Activated effector memory CD4-positive, alpha-beta T cell treated with anti-CD3 and anti-CD28 coated beads, Interleukin-2, amount 50 U/mL, for 16 hours (primary cell): ENCODE measurements at regions not wholly inside any gene's neighbourhood (a gene's known extent, or its start where the extent isn't known, plus 50 kb on each side); places are given as distances from the start of the nearest gene placed in this dataset.

Experiments
- DNase-seq: peaks from one replicate; pipeline ENCODE4 v3.0.0-alpha.2; 2020

- no peak for DNase-seq
Measured at GRCh38 chr16:51705142-51705541, 554.1 kb upstream of the SALL1 start.

GRCh38 chr16:51701025-51701424 is 550.0 kb upstream of the SALL1 start:
- no peak for DNase-seq

DNA sequence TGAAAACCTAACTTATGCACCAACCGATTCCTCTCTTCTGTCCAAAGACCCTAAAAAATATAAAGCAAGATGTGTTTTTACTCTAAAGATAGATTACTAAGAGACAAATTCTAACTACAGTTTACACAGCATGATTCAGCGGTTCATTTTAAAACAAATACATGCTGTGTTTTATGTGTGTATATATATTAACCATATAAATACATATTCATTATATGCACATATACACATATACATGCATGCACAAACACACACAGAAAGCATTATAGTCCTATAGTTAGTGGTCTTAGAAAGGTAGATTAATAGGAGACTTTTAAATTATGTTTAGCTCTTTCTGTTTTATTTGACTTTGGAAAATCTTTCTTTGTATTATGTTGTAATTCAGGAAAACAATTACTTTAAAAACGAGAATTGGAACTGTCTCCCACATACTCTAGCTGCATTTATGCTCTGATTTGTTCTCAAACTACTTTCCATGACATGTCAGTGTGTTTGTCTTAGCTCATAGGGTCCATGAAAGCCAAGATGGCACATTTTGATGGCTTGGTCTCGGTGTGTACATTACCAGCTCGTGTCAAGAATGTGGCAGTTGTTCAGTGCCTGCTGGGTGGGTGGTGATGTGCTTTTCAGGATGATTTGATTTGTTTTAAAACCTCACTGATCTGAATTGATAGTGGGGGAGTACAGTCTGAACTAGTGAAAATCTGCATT is 548.8 kb upstream of the SALL1 start:
- no peak for DNase-seq

DNA sequence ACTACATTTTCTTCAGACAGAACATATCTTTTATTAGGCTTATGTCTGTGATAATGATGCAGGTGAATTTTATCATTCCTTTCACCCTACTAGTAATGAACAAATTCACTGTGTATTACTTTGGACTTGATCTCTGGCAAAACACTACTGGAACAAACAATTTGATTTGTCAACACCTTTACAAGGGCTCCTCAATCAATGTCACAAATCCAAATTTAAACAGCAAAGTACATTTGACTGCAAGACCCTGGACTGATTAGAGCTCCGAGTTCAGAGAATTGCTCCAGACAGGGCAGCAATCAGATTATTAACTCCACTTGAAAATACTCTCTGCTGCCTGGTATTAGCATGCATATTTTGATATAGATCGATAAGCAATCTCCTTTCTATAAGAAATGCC is 547.6 kb upstream of the SALL1 start:
- no peak for DNase-seq

DNA sequence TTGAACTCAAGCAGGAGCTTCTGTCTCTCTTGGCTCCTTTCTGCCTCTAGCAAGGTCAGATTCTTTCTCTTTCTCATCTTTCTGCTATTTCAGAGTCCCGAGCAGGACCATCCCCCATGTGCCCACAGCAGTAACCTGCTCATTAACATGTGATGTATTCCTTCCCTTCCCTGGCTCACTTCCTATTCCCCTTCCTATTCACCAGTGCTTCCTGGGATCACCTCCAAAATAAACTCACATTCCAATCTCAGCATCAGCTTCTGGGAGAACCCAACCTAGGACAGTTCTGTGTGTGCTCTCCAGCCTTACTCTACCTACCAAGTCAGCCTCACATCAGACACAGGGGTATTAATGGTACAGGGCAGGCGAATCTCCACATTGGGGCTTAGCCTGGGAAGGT is 546.4 kb upstream of the SALL1 start:
- no peak for DNase-seq

DNA sequence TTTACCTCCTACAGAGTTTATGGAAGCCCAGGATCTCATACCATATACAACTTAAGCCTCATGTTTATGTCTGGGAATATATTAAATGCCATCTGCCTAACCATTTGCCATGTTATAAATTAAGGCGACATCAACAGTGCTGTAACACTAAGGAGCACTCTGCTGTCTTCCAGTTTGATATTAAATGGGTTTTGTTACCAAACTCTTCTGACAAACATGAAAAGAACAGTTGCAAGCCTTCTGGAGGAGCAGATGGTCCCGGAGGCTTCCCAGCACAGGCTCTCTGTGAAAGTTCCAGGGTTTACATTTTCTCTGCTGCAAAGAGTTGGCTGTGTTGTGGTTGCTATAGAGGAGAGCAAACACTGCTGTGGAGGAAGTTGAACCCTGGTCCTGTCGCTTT is 545.3 kb upstream of the SALL1 start:
- DNase-seq, result no peak

DNA sequence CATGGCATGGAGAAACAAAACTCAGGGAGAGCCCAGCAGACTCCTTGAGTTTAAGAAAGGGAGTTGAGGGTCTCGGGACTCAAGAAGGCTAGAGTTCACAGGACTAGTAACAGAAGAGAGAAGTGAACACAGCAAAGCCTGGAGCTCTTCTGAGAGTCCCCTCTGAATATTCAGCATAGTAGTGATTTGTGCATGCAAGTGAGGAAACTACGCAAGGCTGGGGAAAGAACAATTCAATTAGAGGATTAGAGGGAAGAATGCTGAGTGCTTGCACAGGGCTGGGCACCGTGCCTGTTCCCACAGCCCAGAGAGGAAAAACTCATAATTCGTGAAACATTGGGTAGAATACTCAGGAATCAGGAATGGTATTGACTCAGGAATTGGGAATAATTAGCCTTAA is 540.0 kb upstream of the SALL1 start:
- DNase-seq, result no peak

GRCh38 chr16:51685498-51685897 is 534.4 kb upstream of the SALL1 start:
- DNase-seq, result no peak

DNA sequence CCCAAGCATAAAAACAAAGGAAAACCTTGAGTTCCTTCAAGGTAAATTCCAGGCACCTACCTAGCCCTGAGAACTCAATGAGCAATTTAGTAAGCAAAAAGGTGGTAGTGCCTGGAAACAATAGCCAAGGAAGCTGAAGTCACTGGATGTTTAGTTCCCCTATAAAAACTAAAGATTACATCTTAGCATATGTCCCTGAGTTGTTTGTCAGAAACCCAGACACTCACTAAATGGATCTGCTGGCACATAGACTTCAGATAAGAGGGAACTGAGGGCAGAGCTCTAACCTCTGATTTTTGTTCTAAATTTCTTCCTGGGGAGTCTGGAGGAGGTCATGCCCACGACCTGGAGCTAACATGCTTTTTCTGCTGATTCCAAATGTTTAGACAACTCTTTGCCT is 532.8 kb upstream of the SALL1 start:
- no peak for DNase-seq

GRCh38 chr16:51682905-51683304 is 531.8 kb upstream of the SALL1 start:
- DNase-seq, result no peak

- no peak for DNase-seq
Measured at GRCh38 chr16:51674615-51675014, 523.5 kb upstream of the SALL1 start.

DNA sequence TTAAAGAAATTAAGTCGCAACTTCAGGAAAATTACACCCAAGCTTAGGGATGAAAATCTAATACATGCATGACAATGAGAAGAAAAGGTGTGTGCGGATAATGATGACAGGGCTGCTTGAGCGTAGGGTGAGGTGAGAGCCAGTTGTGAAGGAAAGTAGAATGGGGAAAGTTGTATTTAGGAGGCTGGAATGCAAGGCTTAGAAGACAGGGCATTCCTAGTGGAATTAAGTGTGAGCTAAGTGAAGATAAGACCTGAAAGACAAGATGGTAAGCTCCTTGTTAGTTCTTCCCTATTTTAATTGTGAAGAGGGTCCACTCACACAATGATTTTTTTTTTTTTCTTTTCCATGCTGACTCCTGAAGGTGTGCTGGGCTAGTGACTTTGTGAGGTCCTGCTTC is 519.5 kb upstream of the SALL1 start:
- no peak for DNase-seq

GRCh38 chr16:51666821-51667220 is 515.8 kb upstream of the SALL1 start:
- DNase-seq, result no peak

DNA sequence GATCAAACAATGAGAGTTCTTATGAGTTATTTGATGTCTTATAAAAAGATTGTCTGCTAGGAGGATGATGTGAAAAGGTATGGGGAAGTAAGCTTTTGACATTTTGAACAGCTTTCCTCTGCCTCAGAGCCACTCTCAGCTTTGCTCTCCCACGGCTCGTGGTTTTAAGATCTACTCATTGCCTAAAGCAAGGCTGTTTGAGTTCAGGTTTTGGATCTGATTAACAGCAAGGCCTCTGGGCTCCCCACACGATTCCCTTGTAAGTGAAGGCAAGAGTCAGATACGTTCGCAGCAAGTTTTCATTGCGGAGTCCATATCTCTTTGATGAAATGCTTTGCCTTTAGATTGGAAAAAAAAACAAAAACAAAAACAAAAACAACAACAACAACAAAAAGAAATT is 515.0 kb upstream of the SALL1 start:
- no peak for DNase-seq

DNA sequence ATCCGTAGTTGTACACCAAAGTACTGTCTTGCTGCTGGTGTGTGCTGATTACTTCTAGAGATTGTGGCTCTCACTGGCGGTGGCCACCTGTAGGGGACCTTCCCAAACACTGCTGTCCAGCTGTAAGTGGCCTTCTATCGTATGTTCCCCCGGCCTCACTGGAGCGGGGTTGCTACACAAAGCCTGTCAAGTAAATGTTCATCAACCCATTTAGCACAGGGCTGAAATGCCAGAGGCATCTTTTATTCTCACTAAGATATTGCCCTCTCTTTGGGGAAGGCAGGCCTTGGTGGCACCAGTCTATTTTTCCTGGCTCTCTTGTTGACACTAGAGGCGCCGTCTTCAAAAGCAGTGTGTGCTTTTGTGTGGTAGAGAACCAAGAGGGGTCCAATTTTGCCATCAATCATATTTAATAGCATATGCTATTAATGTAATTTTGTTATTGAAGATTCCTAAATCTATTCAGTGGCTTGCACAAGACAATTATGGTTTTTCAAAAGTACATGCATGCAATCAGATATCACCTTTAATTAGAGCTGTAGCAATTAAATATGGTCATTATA is 514.4 kb upstream of the SALL1 start:
- DNase-seq, result no peak

DNA sequence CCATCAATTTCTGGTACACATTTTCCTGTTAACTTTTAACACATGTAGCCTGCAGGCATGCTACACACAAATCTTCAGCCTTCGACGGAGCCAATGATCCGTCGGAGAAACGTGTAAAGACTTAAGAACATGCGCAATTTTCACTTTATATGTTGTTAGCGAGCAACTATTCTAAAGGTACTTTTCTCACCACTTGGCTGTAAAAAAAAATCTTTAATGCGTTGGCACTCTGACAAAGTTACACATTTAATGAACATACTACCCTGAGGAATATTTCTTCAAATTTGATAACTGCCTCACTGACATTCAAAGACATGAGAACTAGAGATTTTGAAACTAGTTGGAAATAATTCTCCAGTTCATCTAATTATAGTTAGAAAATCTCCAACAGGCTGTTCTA is 507.5 kb upstream of the SALL1 start:
- DNase-seq, result no peak

GRCh38 chr16:51657848-51658247 is 506.8 kb upstream of the SALL1 start:
- DNase-seq, result no peak

DNA sequence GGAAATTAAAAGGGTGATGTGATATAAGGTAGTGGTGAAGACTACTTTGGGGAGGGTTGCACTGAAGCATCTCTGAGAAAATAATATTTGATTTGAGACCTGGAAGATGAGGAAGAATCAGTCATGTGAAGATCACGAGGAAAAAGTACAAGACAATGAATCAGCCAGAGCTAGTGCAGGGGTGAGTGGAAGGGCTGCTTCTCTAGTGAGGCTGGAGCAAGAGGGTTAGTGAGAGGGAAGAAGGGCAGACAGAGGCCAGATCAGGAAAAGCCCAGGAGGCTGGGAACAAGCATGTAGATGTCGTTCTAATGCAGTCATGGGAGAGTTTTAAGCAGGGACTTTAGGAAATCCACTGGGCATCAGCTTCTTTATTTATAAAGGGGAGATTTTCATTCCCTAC is 504.2 kb upstream of the SALL1 start:
- DNase-seq, result no peak

DNA sequence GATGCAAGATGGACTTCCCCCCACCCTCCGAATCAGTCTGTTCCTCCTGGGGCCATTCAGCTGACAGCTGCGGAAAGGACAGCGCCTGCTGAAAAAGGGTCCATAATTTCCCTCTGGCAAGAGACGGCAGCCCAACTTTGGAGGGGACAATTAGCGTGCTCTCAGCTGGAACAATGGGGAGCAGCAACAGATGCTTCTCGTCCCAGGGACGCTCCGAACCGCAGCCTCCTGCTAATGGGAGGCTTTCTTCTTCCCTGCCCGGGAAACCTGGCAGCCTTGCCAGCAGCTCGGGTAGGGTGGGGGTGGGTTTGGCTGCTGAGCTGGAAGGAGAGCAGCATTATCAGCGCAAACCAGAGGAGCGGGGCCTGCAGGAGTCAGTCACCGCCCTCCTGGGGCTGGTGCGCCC is 500.0 kb upstream of the SALL1 start:
- DNase-seq, result no peak

DNA sequence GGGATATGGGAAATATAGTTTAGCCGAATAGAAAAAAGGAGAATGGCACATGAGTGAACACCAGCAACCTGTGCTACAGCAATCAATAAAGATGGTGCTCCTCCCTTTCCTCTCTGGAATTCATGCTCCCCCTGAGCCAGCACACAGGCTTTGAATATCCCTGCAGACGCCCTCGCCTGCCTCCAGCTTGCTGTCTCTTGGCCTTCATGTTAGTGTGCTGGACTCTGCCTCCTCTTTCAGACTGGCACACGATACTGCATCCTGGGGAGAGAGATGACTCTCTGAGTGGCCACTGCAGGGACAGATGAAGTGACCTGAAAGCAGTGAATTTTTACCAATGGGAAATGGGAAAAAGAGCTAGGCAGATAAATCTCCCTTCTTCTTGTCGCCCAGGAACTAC is 498.6 kb upstream of the SALL1 start:
- DNase-seq, result no peak

DNA sequence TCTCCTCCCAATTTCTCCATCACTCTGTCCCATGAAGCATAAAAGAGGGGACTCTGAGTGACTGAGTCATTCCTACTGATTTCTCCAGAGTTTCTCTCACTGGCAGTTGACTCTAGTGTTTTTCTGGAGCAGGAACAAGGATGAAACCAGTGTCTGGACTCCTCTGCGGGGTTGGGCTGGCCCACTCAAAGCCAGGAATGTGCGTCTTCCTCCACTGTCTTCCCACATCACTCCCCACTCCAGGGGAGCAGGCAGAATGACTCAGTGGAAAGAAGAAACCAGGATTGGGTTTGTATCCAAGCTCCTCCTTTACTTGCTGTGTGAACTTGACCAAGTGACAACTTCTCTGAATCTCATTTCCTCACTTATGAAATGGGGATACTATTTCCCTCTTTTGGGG is 497.5 kb upstream of the SALL1 start:
- DNase-seq, result no peak

- DNase-seq, result no peak
Measured at GRCh38 chr16:51641191-51641765, 490.2 kb upstream of the SALL1 start.

- DNase-seq, result no peak
Measured at GRCh38 chr16:51640196-51640595, 489.1 kb upstream of the SALL1 start.

DNA sequence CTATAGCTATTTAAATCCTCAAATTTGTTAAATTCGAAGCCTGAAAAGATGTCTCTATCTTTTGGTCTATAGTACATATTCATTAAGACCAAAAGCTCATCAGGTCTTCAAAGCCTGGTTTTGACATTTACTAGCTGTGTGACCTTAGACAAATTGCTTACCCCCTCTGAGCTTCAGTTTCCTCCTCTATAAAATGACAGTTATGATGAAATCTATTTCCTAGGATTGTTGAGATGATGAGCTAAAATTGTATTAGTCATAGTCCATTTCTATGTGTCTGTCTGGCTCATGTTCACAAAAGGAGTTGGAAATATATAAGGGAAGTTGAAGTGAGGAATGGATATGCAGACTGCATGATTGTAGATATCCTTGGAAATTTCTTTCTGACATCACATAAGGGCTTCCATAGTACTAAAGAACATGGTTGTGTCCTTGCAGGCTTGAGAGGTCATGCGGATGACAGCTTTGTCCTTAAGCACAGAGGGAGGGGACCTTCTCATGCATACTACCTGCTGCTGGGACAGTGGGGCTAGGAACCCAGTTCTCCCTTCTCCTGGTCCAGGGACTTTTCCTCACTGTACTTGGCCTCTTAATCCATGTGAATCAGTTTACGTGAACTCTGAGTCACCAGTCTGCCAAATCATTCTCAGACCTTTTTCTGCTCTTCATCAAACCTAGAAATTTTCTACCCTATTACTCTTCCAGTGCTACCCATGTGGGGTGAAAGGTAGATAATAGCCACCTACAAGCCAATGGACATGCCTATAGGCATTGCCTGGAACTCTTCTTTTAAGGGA is 487.5 kb upstream of the SALL1 start:
- no peak for DNase-seq
